ENCODE measurements at regions not wholly inside any gene's neighbourhood (a gene's known extent, or its start where the extent isn't known, plus 50 kb on each side); places are given as distances from the start of the nearest gene placed in this dataset.

DNA sequence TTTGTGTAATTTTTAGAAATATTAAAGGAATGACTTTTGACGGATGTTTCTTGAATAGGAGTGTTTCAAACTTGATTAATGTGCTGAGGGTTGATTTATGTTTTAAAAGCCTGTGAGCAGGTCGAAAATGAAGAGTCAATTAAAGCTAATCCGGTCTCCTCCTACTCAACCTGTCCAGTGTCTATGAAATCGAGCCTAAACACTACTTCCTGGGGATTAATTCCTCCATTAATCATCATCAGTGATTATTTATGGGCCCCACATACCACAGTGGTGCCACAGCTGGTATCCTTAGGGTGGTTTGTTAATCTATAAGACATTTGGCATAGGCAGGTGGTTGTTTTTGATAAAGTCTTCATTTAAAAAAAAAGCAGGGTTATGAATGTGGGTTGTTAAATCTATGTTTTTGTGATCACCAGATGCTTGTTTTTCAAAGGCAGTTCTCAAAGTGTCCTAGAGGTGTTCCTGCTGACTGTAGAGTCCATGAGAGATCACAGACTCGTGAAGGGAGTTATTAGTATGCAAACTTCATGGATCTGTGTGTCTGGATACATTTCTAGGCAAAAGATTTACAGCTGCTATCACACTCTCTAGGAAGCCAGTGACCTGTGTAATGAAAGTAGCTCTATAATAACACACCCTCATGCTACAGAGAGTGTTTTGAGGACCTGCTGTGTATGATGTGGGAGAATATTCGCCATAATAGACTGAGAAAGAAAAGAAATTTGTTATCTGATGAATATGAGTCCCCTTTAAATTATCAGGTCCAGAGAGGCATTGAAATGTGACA is 308.6 kb downstream of the AKAIN1 start:
- TF ChIP-seq, protein P1, sequence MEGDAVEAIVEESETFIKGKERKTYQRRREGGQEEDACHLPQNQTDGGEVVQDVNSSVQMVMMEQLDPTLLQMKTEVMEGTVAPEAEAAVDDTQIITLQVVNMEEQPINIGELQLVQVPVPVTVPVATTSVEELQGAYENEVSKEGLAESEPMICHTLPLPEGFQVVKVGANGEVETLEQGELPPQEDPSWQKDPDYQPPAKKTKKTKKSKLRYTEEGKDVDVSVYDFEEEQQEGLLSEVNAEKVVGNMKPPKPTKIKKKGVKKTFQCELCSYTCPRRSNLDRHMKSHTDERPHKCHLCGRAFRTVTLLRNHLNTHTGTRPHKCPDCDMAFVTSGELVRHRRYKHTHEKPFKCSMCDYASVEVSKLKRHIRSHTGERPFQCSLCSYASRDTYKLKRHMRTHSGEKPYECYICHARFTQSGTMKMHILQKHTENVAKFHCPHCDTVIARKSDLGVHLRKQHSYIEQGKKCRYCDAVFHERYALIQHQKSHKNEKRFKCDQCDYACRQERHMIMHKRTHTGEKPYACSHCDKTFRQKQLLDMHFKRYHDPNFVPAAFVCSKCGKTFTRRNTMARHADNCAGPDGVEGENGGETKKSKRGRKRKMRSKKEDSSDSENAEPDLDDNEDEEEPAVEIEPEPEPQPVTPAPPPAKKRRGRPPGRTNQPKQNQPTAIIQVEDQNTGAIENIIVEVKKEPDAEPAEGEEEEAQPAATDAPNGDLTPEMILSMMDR (IDR thresholded peaks at IDR 0.05; ENCODE audit: extremely low read depth, missing control alignments) = no peak
- DNase-seq (ENCODE audit: low spot score) = no peak

DNA sequence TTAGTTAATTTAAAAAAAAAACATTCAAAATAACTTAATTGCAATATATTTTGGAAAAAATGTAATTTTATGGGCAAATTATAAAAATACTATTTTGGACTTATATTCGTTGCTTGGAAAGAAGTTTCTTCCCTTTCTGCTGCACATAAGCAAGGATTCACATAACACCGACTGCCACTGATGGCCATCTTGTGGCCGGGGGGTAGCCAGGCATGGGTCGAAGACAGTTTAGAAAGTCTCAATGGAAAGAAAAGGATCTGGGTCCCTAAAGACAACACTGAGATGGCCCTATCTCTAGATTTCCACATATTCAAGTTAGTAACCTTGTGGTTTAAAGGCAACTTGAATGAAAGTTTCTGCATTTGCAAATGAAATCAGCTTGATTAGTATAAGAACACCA is 318.6 kb downstream of the AKAIN1 start:
- no peak for DNase-seq (ENCODE audit: low spot score)
- TF ChIP-seq, protein P1 (IDR thresholded peaks at IDR 0.05; ENCODE audit: extremely low read depth, missing control alignments) = no peak

DNA sequence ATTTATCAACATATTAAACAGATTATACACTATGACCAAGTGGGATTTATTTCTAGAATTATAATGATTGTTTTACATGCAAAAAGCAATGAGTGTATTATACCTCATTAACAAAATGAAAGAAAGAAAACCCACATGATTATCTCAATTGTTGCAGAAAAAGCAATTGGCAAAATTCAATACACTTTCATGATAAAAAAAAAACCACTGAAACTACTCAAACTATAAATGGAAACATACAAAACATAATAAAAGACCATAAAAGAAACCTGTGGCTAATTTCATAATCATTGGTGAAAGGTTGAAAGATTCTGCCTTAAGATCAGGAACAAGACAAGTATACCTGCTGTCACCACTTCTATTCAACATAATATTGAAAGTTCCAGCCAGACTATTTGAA is 325.9 kb downstream of the AKAIN1 start:
- TF ChIP-seq, protein P1 (IDR thresholded peaks at IDR 0.05; ENCODE audit: extremely low read depth, missing control alignments) = no peak
- no peak for DNase-seq (ENCODE audit: low spot score)

DNA sequence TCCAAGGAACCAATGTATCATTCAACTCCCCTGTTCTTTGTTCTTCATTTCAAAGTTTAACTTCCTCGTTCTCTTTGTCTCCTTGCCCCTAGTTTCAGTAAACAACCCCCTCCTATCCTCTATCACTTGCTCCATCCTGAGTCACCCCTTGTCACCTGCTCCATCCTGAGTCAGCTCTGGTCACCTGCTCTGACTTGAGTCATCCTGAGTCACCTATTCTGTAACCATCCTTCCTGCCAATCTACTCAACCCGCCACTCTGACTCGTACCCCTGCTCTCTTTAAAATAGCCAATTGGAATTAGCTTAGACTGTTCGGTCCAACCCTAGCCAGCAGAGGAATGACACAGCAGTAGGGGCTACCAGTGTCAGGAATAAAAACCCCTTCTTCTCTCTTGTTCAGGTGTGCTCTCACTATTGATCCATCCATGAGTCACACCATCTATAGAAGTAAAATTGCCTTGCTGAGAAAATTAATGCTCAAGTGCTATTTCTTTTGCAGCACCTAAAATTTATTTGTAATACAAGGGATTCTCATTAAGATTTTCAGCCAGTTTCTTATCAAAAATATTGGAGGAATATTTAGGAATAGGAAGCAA is 326.8 kb downstream of the AKAIN1 start:
- TF ChIP-seq, protein P1 (IDR thresholded peaks at IDR 0.05; ENCODE audit: extremely low read depth, missing control alignments) = no peak
- no peak for DNase-seq (ENCODE audit: low spot score)

DNA sequence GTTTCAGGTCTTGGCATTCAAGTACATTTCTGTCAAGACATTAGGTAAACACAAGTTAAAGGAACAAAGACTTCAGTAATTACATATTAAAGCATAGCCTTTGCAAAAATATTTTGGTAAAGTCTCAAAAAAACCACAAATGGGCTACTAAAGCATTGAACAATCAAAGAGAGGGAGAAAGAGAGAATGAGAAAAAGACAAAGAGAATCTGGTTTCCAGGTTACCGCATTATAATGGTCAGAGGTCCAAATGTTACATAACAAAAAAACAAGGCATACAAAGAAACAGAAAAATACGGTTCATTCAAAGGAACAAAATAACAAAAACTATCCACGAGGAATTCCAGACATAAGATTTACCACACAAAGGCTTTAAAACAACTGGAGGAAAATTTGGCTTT is 327.9 kb downstream of the AKAIN1 start:
- TF ChIP-seq, protein P1 (IDR thresholded peaks at IDR 0.05; ENCODE audit: extremely low read depth, missing control alignments) = no peak
- DNase-seq (ENCODE audit: low spot score) = no peak

DNA sequence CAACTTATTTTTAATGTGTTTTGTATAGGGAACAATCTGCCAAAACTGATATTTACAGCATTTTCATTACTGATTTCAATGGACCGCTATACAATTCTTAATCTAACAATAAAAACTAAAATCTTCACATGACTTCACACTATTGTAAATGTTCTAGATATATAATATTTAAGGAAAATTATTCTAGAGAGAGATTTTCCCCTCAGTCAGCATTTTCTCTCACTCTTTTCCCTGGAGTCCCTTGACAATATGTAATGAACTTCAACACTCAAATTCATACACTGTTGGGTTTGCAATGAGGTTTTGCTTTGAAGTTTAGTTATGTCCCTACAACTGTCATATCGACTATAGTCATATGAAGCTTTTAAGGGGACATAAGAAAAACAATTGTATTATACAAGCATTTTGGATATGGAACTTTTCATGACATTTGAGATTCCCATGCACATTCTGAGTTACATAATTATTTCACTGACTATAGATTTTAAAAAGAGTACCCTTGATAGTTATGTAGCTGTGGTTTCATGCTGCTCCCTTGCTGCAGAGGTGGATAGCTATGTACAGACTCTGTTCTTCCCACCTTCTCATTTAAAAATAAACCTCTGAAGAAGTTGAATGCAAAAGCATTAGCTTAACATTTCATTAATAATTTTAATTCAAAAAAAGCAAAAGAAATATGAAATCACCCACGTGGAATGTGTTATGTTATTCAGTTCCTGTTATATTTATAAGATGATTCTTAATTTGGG is 338.5 kb downstream of the AKAIN1 start:
- TF ChIP-seq, protein P1 (IDR thresholded peaks at IDR 0.05; ENCODE audit: extremely low read depth, missing control alignments) = no peak
- no peak for DNase-seq (ENCODE audit: low spot score)

DNA sequence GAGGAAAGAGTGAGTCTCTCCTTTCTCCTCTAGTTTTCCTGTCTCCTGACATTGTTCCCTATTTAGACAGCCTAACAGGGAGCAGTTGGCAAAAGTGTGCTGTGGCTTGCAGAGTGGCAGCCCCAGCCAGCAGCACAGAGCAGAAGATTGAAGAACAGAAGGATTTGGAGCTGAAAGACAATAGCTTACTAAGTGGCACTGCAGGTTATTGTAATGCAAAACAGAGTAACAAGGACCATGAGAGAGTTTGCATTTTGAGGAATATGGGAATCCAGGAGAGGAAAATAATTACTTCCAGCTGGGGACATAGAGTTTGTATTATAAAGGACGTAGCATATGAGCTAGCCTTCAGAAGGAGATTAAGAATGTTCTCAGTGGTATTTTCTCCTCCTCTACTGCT is 342.4 kb downstream of the AKAIN1 start:
- TF ChIP-seq, protein P1 (IDR thresholded peaks at IDR 0.05; ENCODE audit: extremely low read depth, missing control alignments) = no peak
- DNase-seq (ENCODE audit: low spot score) = no peak
